Loucy (cell line): ENCODE measurements at regions not wholly inside any gene's neighbourhood (a gene's known extent, or its start where the extent isn't known, plus 50 kb on each side); places are given as distances from the start of the nearest gene placed in this dataset.

ENCODE experiments used
- CTCF ChIP-seq: fragments of 200-600 bp; sonication (generic); conservative IDR thresholded peaks from 2 replicates; pipeline ENCODE4 v1.5.1; 2014; ENCODE audit warnings: mild to moderate bottlenecking, antibody characterized with exemption, low read length
- EZH2phosphoT487 ChIP-seq: fragments of 200-600 bp; IDR thresholded peaks from 2 replicates; pipeline ENCODE4 v1.6.1; 2018; ENCODE audit warnings: antibody characterized with exemption, mild to moderate bottlenecking, moderate library complexity, borderline replicate concordance

GRCh38 chr14:97854918-97855317 lies 1057.7 kb downstream of the VRK1 start:
- TF ChIP-seq EZH2phosphoT487, result no peak
- no peak for TF ChIP-seq CTCF
